ENCODE measurements at regions not wholly inside any gene's neighbourhood (a gene's known extent, or its start where the extent isn't known, plus 50 kb on each side); places are given as distances from the start of the nearest gene placed in this dataset.
"Not testable (repeated sequence)": the region's sequence is repeated elsewhere in the genome, so short reads cannot be mapped to it uniquely, and the experiment has no call there.

DNA sequence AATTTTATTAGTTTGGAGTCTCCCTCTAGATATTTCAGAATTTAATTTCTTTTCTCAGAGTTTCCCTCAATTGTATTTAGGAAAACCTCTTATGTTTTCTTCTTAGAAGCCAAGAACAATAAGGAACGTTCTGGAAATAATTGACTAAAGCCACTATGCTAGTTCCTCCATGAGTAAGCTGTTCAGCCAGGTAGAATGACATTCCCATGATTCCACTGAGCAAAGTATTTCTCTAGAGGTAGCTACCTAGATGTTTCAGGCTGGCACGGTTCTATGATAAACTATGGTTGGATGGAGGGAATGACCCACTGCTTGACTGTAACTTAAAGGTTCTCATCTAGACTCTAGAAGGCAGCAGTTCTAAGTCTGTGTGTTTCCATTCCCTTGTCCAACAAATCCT, 62.4 kb downstream of the CLDN17 start:
- no peak for DNase-seq

GRCh38 chr21:30102871-30103270, 63.7 kb downstream of the CLDN17 start:
- no peak for DNase-seq

DNA sequence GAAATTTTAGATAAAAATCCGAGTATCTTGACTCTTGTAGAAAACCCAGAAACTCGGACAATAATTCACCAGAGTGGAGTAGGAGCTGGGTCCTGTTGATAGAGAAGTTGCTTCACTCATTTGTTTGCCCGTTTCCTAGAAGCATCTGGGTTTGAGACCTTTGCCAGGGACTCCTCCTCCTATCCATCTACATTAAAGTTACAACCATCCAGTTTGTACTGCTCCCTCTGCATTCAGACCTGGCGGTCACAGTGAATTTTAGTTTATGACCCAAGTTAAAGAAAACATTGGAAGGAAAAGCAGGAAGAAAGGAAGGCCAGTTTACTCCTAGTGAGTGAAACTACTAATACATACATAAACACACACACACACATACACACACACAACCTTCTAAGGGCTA, 64.6 kb downstream of the CLDN17 start:
- no peak for DNase-seq

GRCh38 chr21:30097791-30098190, 68.8 kb downstream of the CLDN17 start:
- no peak for DNase-seq

DNA sequence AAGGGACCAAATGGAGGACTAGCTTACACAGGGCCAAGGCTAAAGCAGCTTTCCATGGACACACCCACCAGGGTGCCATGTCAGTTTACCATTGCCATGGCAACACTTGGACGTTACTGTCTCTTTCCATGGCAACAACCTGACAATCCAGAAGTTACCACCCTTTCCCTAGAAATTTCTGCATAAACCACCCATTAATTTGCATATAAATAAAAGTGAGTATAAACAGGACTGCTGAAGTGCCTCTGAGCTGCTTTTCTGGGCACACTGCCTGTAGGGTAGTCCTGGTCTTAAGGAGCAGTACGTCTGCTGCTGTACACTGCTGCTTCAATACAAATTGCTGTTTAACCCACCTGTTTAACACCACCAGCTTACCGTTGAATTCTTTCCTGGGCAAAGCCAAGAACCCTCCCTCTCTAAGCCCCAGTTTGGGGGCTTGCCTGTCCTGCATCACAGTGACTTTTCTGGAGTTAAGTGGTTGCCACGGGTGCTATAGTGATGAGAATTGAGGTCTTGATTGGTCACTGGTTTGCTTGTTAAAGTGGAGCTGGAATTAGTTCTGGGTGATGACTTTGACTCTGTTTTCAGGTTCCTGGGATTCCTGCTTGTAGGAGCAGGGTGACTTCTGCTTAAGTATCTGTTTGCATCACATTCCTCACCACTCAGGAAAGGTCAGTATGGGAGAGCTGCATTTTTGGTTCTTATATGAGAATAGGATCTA, 83.2 kb downstream of the CLDN17 start:
- DNase-seq: no peak

DNA sequence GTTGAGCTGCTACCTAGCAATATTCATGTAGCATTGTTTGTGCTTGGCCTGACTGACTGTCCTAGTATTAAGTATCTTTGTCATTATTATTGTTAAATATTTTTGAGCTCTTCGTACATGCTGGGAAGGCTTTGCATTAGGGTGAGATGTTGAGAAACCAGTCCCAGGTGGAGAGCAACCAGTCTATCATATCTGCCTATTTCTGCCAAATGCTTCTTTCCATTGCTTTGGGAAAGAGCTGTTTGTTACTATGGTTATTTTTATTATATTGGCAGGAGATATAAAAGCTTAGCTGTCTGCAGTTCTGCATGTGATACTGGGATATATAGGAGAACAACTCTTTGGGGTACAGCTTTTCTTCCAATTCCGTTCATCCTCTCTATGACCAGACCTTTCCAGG, 85.1 kb downstream of the CLDN17 start:
- DNase-seq: no peak

GRCh38 chr21:30072496-30072895, 94.1 kb downstream of the CLDN17 start:
- peak; percentile 54 for DNase-seq

GRCh38 chr21:30058928-30059327, 107.7 kb downstream of the CLDN17 start:
- peak; percentile 57 for DNase-seq

DNA sequence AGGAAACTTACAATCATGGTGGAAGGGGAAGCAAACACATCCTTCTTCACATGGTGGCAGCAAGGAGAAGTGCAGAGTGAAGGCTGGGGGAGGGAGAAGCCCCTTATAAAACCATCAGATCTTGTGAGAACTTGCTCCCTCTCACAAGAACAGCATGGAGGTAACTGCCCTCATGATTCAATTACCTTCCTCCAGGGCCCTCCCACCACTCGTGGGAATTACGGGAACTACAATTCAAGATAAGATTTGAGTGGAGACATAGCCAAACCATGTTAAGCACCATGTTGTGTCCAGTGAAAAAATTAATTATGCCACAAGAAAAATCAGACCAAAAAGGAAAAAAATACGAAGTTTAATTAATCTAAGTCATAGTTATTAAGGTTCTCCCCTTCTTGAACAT, 109.5 kb downstream of the CLDN17 start:
- peak; percentile 68 for DNase-seq

GRCh38 chr21:30048570-30048969, 108.8 kb upstream of the GRIK1 start:
- DNase-seq: no peak

DNA sequence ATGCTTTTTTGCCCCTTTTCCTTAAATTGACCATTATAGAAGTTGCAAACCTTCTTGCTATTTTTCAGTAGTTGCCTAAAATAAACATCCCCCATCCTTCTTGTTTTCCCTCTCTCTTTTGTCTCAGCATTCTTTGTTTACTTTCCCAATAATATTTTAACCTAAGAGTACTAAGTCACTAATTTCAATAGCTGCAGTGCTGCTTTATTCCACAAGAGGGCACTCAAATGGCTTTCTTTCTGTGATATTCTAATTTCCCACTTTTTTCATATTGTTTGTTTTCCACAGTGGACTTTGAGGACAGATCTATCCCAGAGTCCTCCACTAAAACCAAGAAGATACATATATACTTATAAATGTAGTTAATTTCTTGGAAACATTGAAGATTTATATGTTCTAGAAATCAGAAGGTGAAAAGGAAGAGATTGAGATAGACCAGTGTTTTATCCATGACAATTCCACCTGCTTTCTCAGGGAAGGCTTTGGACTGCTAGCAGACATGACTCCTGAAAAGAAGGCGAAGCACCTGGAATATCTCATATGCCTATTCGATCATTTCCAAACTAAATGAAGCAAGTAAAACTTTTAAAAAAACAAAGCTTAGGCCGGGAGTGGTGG, 104.8 kb upstream of the GRIK1 start:
- DNase-seq: peak; percentile 53

DNA sequence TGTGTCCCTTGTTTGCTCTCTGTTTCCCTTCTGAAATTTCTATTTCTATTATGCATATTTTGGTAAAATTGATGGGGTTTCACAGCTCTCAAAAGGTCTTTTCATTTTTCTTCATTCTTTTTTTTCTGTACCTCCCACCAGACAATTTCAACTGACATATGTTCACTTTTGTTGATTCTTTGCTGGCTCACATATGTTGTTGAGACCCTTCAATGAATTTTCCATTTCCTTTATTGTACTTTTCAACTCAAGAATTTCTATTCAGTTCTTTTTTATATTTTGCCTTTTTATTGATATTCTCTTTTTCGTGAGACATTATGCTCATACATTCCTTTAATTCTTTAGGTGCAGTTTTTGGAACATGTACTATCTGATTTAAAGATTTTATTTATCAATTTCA, 102.6 kb upstream of the GRIK1 start:
- DNase-seq: no peak

DNA sequence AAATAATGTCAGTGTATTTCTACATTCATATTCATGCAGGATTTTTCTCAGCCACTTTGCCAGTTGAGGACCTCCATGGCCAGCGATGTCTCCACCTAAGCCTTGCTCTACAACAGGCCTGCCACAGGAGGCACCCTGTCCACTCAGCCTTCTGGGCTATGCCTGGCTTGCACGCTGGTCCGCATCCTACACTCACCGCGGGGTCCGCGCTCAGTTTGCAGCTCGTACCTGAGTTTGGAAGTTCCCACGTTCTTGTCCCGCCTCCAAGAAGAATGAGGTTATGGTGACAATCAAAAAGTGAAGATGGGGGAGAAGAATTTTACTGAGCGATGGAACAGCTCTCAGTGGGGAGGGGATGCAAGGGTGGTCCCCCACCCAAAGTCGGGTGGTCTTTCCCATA, 93.6 kb upstream of the GRIK1 start:
- no peak for DNase-seq

- DNase-seq: no peak
Observed at GRCh38 chr21:30030416-30030815, 90.6 kb upstream of the GRIK1 start.

DNA sequence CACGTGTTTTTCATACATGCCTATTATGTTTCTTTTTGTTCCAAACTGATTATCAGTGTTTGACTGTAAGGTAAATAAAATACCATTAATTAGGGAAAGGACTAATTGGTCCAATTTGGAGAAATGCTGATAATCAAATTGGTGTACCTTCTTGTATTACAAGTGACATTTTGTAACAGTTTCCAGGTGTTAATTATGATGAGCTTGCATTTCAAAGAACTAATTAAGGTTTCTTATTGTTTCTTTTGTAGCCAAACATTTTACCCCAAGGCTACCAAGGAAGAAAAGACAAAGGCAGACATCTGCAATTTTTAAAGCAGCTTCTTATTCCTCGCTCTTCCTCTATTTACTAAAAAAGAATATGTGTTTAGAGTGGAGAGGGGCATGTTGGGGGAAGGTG, 88.7 kb upstream of the GRIK1 start:
- DNase-seq: no peak

DNA sequence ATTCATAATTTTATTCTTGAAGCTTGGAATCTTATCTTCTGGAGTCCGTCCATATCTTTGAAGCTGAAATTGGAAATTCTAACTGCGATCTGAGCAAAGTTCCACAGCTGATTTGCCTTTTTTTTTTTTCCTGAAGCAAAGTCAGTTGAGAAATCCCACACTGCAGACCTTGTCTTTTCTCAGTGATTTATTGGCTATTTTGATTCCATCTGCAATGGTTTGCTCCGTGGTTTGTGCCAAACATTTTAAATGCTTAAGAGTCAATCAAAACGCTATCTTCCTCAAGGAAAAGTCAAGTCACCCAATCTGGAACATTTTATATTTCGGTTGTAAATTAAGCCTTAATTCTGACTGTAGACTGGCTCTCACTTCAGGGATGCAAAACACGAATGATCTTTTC, 88.2 kb upstream of the GRIK1 start:
- no peak for DNase-seq

DNA sequence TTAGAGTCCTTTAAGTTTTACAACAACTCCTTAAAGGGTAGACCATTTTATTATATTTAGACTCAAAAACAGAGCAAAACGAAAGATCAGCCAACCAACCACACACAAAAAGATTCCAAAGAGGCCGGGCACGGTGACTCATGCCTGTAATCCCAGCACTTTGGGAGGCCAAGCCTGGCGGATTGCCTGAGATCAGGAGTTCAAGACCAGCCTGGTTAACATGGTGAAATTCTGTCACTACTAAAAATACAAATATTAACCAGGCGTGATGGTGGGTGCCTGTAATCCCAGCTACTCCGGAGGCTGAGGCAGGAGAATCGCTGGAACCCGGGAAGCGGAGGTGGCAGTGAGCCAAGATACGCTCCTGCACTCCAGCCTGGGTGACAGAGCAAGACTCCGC, 83.3 kb upstream of the GRIK1 start:
- not testable (repeated sequence) for DNase-seq

GRCh38 chr21:30014886-30015285, 75.1 kb upstream of the GRIK1 start:
- DNase-seq: no peak

DNA sequence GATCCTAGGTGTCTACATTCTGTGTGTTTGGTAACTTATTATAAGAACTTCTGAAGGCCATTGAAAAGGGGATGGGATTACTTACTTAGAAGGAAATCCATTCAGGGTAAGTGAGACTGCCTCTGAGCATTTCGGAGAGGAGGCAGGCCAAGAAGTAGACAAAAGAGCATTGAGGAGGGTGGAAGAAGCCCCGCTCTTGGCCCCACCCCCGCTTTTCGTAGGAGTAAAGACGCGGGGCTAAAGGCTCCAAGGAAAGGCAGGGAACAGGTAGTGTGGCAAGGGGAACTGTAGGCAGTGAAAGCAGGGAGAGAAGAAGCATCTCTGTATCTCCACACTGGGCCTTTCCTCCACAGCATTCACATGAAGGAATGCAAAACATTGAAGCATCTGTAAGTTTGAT, 51.8 kb upstream of the GRIK1 start:
- no peak for DNase-seq

DNA sequence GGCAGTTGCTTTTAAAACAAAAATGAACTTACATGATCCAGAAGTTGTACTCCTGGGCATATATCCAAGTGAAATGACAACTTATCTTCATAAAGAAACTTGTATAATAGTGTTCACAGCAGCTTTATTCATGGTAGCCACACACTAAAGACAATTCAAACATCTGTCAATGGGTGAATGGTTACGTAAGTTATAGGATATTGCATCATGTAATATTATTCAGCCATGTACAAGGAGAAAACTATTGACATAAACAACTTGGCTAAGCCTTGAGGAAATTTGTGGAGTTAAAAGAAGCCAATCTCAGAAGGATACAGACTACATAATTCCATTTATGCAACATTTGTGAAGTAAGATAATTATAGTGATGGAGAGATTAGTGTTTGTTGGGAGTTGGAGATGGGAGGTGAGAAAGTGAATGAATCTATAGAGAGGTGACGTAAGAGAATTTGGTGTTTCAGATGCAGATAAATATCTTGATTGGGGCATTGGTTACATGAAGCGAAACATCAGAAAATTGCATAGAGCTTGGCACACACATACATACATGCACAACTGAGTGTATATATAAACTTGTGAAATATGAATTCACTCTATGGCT, 49.9 kb upstream of the GRIK1 start:
- DNase-seq: no peak

All from NCI-H82 (cell line).